ENCODE measurements at regions not wholly inside any gene's neighbourhood (a gene's known extent, or its start where the extent isn't known, plus 50 kb on each side); places are given as distances from the start of the nearest gene placed in this dataset.

DNA sequence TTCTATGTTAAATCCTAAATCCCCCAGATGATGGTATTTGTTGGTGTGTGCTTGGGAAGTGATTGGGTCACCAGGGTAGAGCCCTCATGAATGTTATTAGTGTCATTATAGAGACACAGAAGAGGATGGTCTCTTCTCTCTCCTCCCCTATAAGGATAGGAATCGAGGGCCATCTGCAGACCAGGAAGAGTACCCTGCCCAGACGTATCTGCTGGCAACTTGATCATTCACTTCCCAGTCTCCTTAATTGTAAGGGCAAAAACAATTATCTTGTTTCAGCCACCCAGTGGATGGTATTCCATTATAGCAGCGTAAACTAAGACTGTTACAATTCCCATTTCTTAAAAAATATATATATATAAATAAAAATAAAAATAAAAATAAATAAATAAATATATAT is 892.2 kb downstream of the SI start:
- ChIA-PET CTCF (no interaction called here), POLR2A (no interaction called here)
- Histone ChIP-seq H3K27me3 (ENCODE audit: control insufficient read depth, insufficient read depth, low read length) (no peaks in the 10 kb centered on the region), H3K4me3 (ENCODE audit: low read depth, low read length) (no peak overlapping the region), H3K36me3 (ENCODE audit: control insufficient read depth, insufficient read depth, low read length) (no peaks in the 10 kb centered on the region)
- no peak for DNase-seq (ENCODE audit: low read depth)
- TF ChIP-seq, protein P1, sequence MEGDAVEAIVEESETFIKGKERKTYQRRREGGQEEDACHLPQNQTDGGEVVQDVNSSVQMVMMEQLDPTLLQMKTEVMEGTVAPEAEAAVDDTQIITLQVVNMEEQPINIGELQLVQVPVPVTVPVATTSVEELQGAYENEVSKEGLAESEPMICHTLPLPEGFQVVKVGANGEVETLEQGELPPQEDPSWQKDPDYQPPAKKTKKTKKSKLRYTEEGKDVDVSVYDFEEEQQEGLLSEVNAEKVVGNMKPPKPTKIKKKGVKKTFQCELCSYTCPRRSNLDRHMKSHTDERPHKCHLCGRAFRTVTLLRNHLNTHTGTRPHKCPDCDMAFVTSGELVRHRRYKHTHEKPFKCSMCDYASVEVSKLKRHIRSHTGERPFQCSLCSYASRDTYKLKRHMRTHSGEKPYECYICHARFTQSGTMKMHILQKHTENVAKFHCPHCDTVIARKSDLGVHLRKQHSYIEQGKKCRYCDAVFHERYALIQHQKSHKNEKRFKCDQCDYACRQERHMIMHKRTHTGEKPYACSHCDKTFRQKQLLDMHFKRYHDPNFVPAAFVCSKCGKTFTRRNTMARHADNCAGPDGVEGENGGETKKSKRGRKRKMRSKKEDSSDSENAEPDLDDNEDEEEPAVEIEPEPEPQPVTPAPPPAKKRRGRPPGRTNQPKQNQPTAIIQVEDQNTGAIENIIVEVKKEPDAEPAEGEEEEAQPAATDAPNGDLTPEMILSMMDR (IDR thresholded peaks at IDR 0.05; ENCODE audit: insufficient read depth, low read depth, low read length) = no peak

DNA sequence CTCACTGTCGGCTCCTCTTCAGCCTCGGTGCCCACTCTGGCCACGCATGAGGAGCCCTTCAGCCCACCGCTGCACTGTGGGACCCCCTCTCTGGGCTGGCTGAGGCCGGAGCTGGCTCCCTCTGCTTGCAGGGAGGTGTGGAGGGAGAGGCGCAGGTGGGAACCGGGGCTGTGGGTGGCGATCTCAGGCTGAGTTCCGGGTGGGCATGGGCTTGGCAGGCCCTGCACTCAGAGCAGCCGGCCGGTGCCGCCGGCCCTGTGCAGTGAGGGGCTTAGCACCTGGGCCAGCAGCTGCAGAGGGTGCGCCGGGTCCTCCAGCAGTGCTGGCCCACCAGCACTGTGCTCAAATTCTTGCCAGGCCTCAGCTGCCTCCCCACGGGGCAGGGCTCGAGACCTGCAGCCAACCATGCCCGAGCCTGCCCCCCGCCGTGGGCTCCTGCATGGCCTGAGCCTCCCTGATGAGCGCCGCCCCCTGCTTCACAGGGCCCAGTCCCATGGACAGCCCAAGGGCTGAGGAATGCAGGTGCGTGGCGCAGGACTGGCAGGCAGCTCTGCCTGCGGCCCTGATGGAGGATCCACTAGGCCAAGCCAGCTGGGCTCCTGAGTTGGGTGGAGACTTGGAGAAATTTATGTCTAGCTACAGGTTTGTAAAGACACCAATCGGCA is 899.1 kb downstream of the SI start:
- no peak for DNase-seq (ENCODE audit: low read depth)
- ChIA-PET POLR2A (no interaction called here), CTCF (no interaction called here)
- Histone ChIP-seq H3K4me3 (ENCODE audit: low read depth, low read length) (no peak overlapping the region), H3K27me3 (ENCODE audit: control insufficient read depth, insufficient read depth, low read length) (no peaks in the 10 kb centered on the region), H3K36me3 (ENCODE audit: control insufficient read depth, insufficient read depth, low read length) (no peaks in the 10 kb centered on the region)
- TF ChIP-seq, protein P1 (IDR thresholded peaks at IDR 0.05; ENCODE audit: insufficient read depth, low read depth, low read length) = no peak

DNA sequence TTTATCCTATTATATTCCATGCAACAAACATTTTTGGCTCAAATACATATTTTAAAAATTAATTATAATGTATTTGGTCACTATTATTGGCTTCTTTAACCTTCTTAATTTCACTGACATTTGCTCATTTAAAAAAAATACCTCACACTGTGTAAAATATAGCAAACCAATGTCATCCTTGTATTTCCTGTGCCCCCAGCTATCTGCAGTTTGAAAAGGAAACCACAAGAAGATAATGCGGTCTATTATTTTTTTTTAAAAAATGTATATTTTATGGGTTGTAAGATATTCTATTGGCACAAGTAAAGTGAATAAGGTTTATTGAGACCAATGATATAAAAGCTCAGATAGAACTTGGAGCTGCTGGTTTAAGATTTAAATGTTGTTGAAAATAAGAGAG is 904.2 kb downstream of the SI start:
- TF ChIP-seq, protein P1 (IDR thresholded peaks at IDR 0.05; ENCODE audit: insufficient read depth, low read depth, low read length) = no peak

DNA sequence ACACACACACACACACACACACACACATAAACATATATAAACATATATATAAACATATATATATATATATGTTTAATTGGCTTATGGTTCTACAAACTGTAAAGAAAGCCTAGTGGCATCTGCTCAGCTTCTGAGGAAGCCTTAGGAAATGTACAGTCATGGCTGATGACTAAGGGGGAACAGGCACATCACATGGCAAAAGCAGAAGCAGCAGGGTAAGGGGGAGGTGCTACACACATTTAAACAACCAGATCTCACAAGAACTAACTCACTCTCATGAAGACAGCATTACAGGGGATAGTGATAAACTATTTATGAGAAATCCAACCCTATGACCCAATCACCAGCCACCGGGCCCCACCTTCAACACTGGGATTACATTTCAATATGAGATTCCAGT is 922.9 kb downstream of the SI start:
- TF ChIP-seq, protein P1 (IDR thresholded peaks at IDR 0.05; ENCODE audit: insufficient read depth, low read depth, low read length) = no peak
- Histone ChIP-seq H3K4me3 (ENCODE audit: low read depth, low read length) (no peak overlapping the region), H3K36me3 (ENCODE audit: control insufficient read depth, insufficient read depth, low read length) (no peaks in the 10 kb centered on the region), H3K27me3 (ENCODE audit: control insufficient read depth, insufficient read depth, low read length) (no peaks in the 10 kb centered on the region)
- ChIA-PET CTCF (no interaction called here), POLR2A (no interaction called here)
- no peak for DNase-seq (ENCODE audit: low read depth)

More for the DNA sequence above, 904.2 kb downstream of the SI start:
- POLR2A ChIA-PET = no interaction called here
- no peaks in the 10 kb centered on the region for H3K36me3 ChIP-seq (ENCODE audit: control insufficient read depth, insufficient read depth, low read length)
- no peak for DNase-seq (ENCODE audit: low read depth)
- H3K27me3 ChIP-seq (ENCODE audit: control insufficient read depth, insufficient read depth, low read length) = no peaks in the 10 kb centered on the region
- H3K4me3 ChIP-seq (ENCODE audit: low read depth, low read length) = no peak overlapping the region
- CTCF ChIA-PET = no interaction called here

DNA sequence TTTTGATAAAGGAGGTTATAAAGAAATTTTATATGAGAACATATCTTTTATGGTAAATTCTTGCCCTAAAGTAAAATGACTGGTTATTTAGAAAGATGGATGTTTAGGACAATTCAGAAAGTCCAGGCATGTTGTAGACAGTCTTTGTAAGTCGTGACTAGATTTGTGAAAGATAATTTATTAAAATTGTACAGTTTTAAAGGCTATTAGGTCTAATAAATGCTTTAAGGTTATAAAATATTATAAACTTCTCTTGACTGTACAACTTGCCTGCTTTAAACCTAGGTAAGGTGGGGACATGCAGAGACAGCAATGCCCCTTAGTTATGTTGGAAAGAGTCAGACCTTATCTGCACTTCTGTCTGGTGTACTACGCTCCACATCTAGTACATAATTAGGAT is 933.5 kb downstream of the SI start:
- Histone ChIP-seq H3K27me3 (ENCODE audit: control insufficient read depth, insufficient read depth, low read length) (no peaks in the 10 kb centered on the region), H3K36me3 (ENCODE audit: control insufficient read depth, insufficient read depth, low read length) (no peaks in the 10 kb centered on the region), H3K4me3 (ENCODE audit: low read depth, low read length) (no peak overlapping the region)
- DNase-seq (ENCODE audit: low read depth) = no peak
- TF ChIP-seq, protein P1 (IDR thresholded peaks at IDR 0.05; ENCODE audit: insufficient read depth, low read depth, low read length) = no peak
- ChIA-PET CTCF (no interaction called here), POLR2A (no interaction called here)
